ENCODE measurements at regions not wholly inside any gene's neighbourhood (a gene's known extent, or its start where the extent isn't known, plus 50 kb on each side); places are given as distances from the start of the nearest gene placed in this dataset.
A peak's percentile ranks its signal among the peaks of the same experiment; 100 is the strongest.
"Not testable (repeated sequence)": the region's sequence is repeated elsewhere in the genome, so short reads cannot be mapped to it uniquely, and the experiment has no call there.

GRCh38 chr20:29079769-29080690 is 2177.4 kb upstream of the DEFB115 start:
- TF ChIP-seq POLR2AphosphoS5 (IDR thresholded peaks at IDR 0.05) (peak in 1 of 3 donors; percentile 58), EP300 (IDR thresholded peaks at IDR 0.05) (no peak), POLR2A (IDR thresholded peaks at IDR 0.05) (no peak)
- no peak for DNase-seq
- no peaks in the 10 kb centered on the region for H3K36me3 ChIP-seq
- WGBS, 5 donors = 35 to 56% (median 47%) methylated on average over 47 to 68 of the region's 68 CpGs
- H3K27ac ChIP-seq = peak overlapping the region in 1 of 5 donors; percentile 25
- peak overlapping the region in 2 of 4 donors; percentile 24 to 41 for H3K4me3 ChIP-seq
- peaks cover 0 to 5% (median 0%) of the 10 kb centered on the region in 3 donors for H3K27me3 ChIP-seq
- intact Hi-C loops (cut with DNase I; ENCODE audit: low total_unique reads) = no loop called here
- H3K9me3 ChIP-seq = peaks cover 3 to 32% (median 19%) of the 10 kb centered on the region in 4 donors
- no peaks in the 10 kb centered on the region for H3K4me1 ChIP-seq

GRCh38 chr20:29081712-29082111 is 2175.8 kb upstream of the DEFB115 start:
- 0 to 88% (median 0%) methylated on average over 1 of the region's 1 CpG for WGBS, 5 donors
- H3K4me3 ChIP-seq; H3K36me3 ChIP-seq; intact Hi-C loops (cut with DNase I; ENCODE audit: low total_unique reads); H3K27me3 ChIP-seq; H3K27ac ChIP-seq; DNase-seq; H3K4me1 ChIP-seq: not testable (repeated sequence)
- H3K9me3 ChIP-seq = peaks cover 3 to 21% (median 18%) of the 10 kb centered on the region in 4 donors

- no peaks in the 10 kb centered on the region for H3K36me3 ChIP-seq
- WGBS, 5 donors = 8 to 12% (median 11%) methylated on average over 1 of the region's 1 CpG
- no peaks in the 10 kb centered on the region for H3K27me3 ChIP-seq
- H3K27ac ChIP-seq = no peak overlapping the region
- TF ChIP-seq POLR2AphosphoS5 (IDR thresholded peaks at IDR 0.05) = no peak
- TF ChIP-seq POLR2A (IDR thresholded peaks at IDR 0.05) = no peak
- no peak for TF ChIP-seq CTCF (IDR thresholded peaks at IDR 0.05)
- TF ChIP-seq EP300 (IDR thresholded peaks at IDR 0.05) = no peak
- intact Hi-C loops (cut with DNase I; ENCODE audit: low total_unique reads) = no loop called here
- peaks cover 0 to 12% (median 1%) of the 10 kb centered on the region in 4 donors for H3K9me3 ChIP-seq
- DNase-seq = no peak
- H3K4me1 ChIP-seq = no peaks in the 10 kb centered on the region
- H3K4me3 ChIP-seq = no peak overlapping the region
These were observed 2171.8 kb upstream of the DEFB115 start for GRCh38 chr20:29085625-29086024.

GRCh38 chr20:29086145-29086718 is 2171.2 kb upstream of the DEFB115 start:
- H3K27ac ChIP-seq; H3K4me3 ChIP-seq; DNase-seq; H3K36me3 ChIP-seq; H3K4me1 ChIP-seq; intact Hi-C loops (cut with DNase I; ENCODE audit: low total_unique reads); H3K27me3 ChIP-seq: not testable (repeated sequence)
- H3K9me3 ChIP-seq = peaks cover 0 to 12% (median 1%) of the 10 kb centered on the region in 4 donors
- 80 to 86% (median 83%) methylated on average over 11 of the region's 11 CpGs for WGBS, 5 donors

GRCh38 chr20:29086938-29087337 is 2170.5 kb upstream of the DEFB115 start:
- Histone ChIP-seq H3K27me3 (no peaks in the 10 kb centered on the region), H3K9me3 (peaks cover 0 to 7% (median 0%) of the 10 kb centered on the region in 4 donors), H3K4me3 (no peak overlapping the region), H3K36me3 (no peaks in the 10 kb centered on the region), H3K27ac (no peak overlapping the region), H3K4me1 (no peaks in the 10 kb centered on the region)
- DNase-seq = no peak
- WGBS, 5 donors = 78 to 91% (median 86%) methylated on average over 2 of the region's 2 CpGs
- intact Hi-C loops (cut with DNase I; ENCODE audit: low total_unique reads) = no loop called here
- TF ChIP-seq CTCF (IDR thresholded peaks at IDR 0.05) (no peak), POLR2AphosphoS5 (IDR thresholded peaks at IDR 0.05) (no peak), POLR2A (IDR thresholded peaks at IDR 0.05) (no peak), EP300 (IDR thresholded peaks at IDR 0.05) (no peak)

- H3K9me3 ChIP-seq; H3K27me3 ChIP-seq; H3K4me1 ChIP-seq; H3K36me3 ChIP-seq; H3K4me3 ChIP-seq; H3K27ac ChIP-seq; intact Hi-C loops (cut with DNase I; ENCODE audit: low total_unique reads); DNase-seq: not testable (repeated sequence)
- WGBS, 5 donors = 47 to 69% (median 65%) methylated on average over 3 of the region's 3 CpGs
These were observed 2169.6 kb upstream of the DEFB115 start for GRCh38 chr20:29087887-29088286.

GRCh38 chr20:29088472-29088871 is 2169.0 kb upstream of the DEFB115 start:
- DNase-seq; intact Hi-C loops (cut with DNase I; ENCODE audit: low total_unique reads); H3K9me3 ChIP-seq; H3K27ac ChIP-seq; H3K36me3 ChIP-seq; H3K4me1 ChIP-seq; H3K4me3 ChIP-seq; H3K27me3 ChIP-seq: not testable (repeated sequence)
- WGBS, 5 donors = 45 to 80% (median 68%) methylated on average over 2 of the region's 2 CpGs

- DNase-seq; H3K36me3 ChIP-seq; intact Hi-C loops (cut with DNase I; ENCODE audit: low total_unique reads); H3K27ac ChIP-seq; H3K4me1 ChIP-seq; H3K9me3 ChIP-seq; H3K4me3 ChIP-seq; H3K27me3 ChIP-seq: not testable (repeated sequence)
- 44 to 64% (median 48%) methylated on average over 3 of the region's 3 CpGs for WGBS, 5 donors
These were observed 2168.1 kb upstream of the DEFB115 start for GRCh38 chr20:29089409-29089808.

GRCh38 chr20:29093958-29094357 is 2163.5 kb upstream of the DEFB115 start:
- H3K36me3 ChIP-seq; intact Hi-C loops (cut with DNase I; ENCODE audit: low total_unique reads); H3K4me3 ChIP-seq; H3K4me1 ChIP-seq; DNase-seq; H3K27me3 ChIP-seq; H3K9me3 ChIP-seq; H3K27ac ChIP-seq: not testable (repeated sequence)
